Parathyroid adenoma (tissue), 2 donors: ENCODE measurements at regions not wholly inside any gene's neighbourhood (a gene's known extent, or its start where the extent isn't known, plus 50 kb on each side); places are given as distances from the start of the nearest gene placed in this dataset.
"Not testable (repeated sequence)": the region's sequence is repeated elsewhere in the genome, so short reads cannot be mapped to it uniquely, and the experiment has no call there.

Source experiments
- H2AFZ ChIP-seq: fragments of 300-600 bp; sonication (generic); one replicate; pipeline ENCODE4 v1.7.0; 2017; ENCODE audit warnings: antibody characterized with exemption, mild to moderate bottlenecking
- H3K27ac ChIP-seq: fragments of 300-600 bp; sonication (generic); one replicate; pipeline ENCODE4 v1.7.0; 2017
- H3K27me3 ChIP-seq: fragments of 300-600 bp; sonication (generic); one replicate; pipeline ENCODE4 v1.7.0; 2017; ENCODE audit warnings: low read length; ENCODE audit not compliant: control insufficient read depth, insufficient read depth
- H3K36me3 ChIP-seq: fragments of 300-600 bp; sonication (generic); one replicate; pipeline ENCODE4 v1.7.0; 2017; ENCODE audit warnings: low read length; ENCODE audit not compliant: control insufficient read depth, insufficient read depth
- H3K4me1 ChIP-seq: fragments of 300-600 bp; sonication (generic); one replicate; pipeline ENCODE4 v1.7.0; 2017; ENCODE audit warnings: control low read depth
- H3K4me2 ChIP-seq: fragments of 300-600 bp; sonication (generic); one replicate; pipeline ENCODE4 v1.7.0; 2017; ENCODE audit warnings: low read length
- H3K4me3 ChIP-seq: fragments of 300-600 bp; sonication (generic); one replicate; pipeline ENCODE4 v1.7.0; 2017; ENCODE audit warnings: low read depth, low read length
- H3K79me2 ChIP-seq: fragments of 300-600 bp; sonication (generic); one replicate; pipeline ENCODE4 v1.7.0; 2017; ENCODE audit warnings: control low read depth
- H3K9ac ChIP-seq: fragments of 300-600 bp; sonication (generic); one replicate; pipeline ENCODE4 v1.7.0; 2017; ENCODE audit warnings: mild to moderate bottlenecking
- H3K9me3 ChIP-seq: fragments of 300-600 bp; sonication (generic); one replicate; pipeline ENCODE4 v1.7.0; 2017; ENCODE audit warnings: low read length; ENCODE audit not compliant: control insufficient read depth
- CTCF ChIP-seq: fragments of 300-600 bp; sonication (generic); IDR thresholded peaks from one replicate; pipeline ENCODE4 v1.7.0; 2017; ENCODE audit warnings: antibody characterized with exemption, mild to moderate bottlenecking
- donor health status: primary hyperparathyroidism.

GRCh38 chr10:33703501-33704213, 369.2 kb upstream of the NRP1 start:
- Histone ChIP-seq H3K4me1 (no peaks in the 10 kb centered on the region), H2AFZ (no peak overlapping the region), H3K27me3 (no peaks in the 10 kb centered on the region), H3K4me2 (no peak overlapping the region), H3K9ac (no peak overlapping the region), H3K9me3 (no peaks in the 10 kb centered on the region), H3K79me2 (no peaks in the 10 kb centered on the region), H3K27ac (no peak overlapping the region), H3K36me3 (no peaks in the 10 kb centered on the region), H3K4me3 (no peak overlapping the region)
- TF ChIP-seq CTCF: no peak

GRCh38 chr10:33698033-33698432, 363.6 kb upstream of the NRP1 start:
- no peaks in the 10 kb centered on the region for H3K36me3 ChIP-seq

GRCh38 chr10:33697016-33697415, 362.5 kb upstream of the NRP1 start:
- Histone ChIP-seq H3K4me1 (no peaks in the 10 kb centered on the region), H3K4me3 (no peak overlapping the region), H3K9me3 (no peaks in the 10 kb centered on the region), H3K4me2 (no peak overlapping the region), H3K27ac (no peak overlapping the region), H3K36me3 (no peaks in the 10 kb centered on the region), H3K9ac (no peak overlapping the region), H3K79me2 (no peaks in the 10 kb centered on the region), H2AFZ (no peak overlapping the region), H3K27me3 (no peaks in the 10 kb centered on the region)
- TF ChIP-seq CTCF: no peak

More at GRCh38 chr10:33698033-33698432, 363.6 kb upstream of the NRP1 start:
- Histone ChIP-seq H3K4me1 (no peaks in the 10 kb centered on the region), H3K9me3 (no peaks in the 10 kb centered on the region), H3K4me3 (no peak overlapping the region), H3K27ac (no peak overlapping the region), H3K4me2 (no peak overlapping the region), H3K79me2 (no peaks in the 10 kb centered on the region), H3K27me3 (no peaks in the 10 kb centered on the region), H2AFZ (no peak overlapping the region), H3K9ac (no peak overlapping the region)
- no peak for TF ChIP-seq CTCF

- H2AFZ ChIP-seq: no peak overlapping the region
- no peaks in the 10 kb centered on the region for H3K9me3 ChIP-seq
Measured at GRCh38 chr10:33695536-33695935, 361.1 kb upstream of the NRP1 start.

GRCh38 chr10:33690536-33690935, 356.1 kb upstream of the NRP1 start:
- not testable (repeated sequence) for H2AFZ ChIP-seq

More at GRCh38 chr10:33695536-33695935, 361.1 kb upstream of the NRP1 start:
- Histone ChIP-seq H3K27me3 (no peaks in the 10 kb centered on the region), H3K79me2 (no peaks in the 10 kb centered on the region), H3K36me3 (no peaks in the 10 kb centered on the region), H3K4me1 (no peaks in the 10 kb centered on the region), H3K4me2 (no peak overlapping the region), H3K9ac (no peak overlapping the region), H3K27ac (no peak overlapping the region), H3K4me3 (no peak overlapping the region)
- TF ChIP-seq CTCF: no peak

More at GRCh38 chr10:33690536-33690935, 356.1 kb upstream of the NRP1 start:
- not testable (repeated sequence) for H3K4me1 ChIP-seq, H3K79me2 ChIP-seq, H3K9me3 ChIP-seq, H3K4me2 ChIP-seq, H3K4me3 ChIP-seq, H3K36me3 ChIP-seq, H3K27me3 ChIP-seq, H3K27ac ChIP-seq, H3K9ac ChIP-seq
